Panc1 (cell line): ENCODE measurements at regions not wholly inside any gene's neighbourhood (a gene's known extent, or its start where the extent isn't known, plus 50 kb on each side); places are given as distances from the start of the nearest gene placed in this dataset.

Experiments used
- CTCF ChIP-seq: fragments of 450-650 bp; IDR thresholded peaks from 2 replicates; pipeline ENCODE4 v1.5.1; 2017; ENCODE audit warnings: mild to moderate bottlenecking
- POLR2AphosphoS5 ChIP-seq: IDR thresholded peaks from 2 replicates; pipeline ENCODE4 v1.6.1; 2012; ENCODE audit warnings: mild to moderate bottlenecking, low read depth, low read length, moderate library complexity
- TCF7L2 ChIP-seq: IDR thresholded peaks from 2 replicates; pipeline ENCODE4 v1.6.1; 2011; ENCODE audit warnings: mild to moderate bottlenecking, low read depth, low read length, inconsistent platforms
- TF ChIP-seq, protein P1 (sequence below), 2 experiments: IDR thresholded peaks; 2 replicates each; pipeline ENCODE4 v1.6.1; 2011 to 2012; ENCODE audit warnings: low read depth in 2 of 2, control low read depth in 1 of 2, low read length in 1 of 2, mild to moderate bottlenecking in 1 of 2, moderate library complexity in 1 of 2; ENCODE audit not compliant: insufficient read depth in 1 of 2

DNA sequence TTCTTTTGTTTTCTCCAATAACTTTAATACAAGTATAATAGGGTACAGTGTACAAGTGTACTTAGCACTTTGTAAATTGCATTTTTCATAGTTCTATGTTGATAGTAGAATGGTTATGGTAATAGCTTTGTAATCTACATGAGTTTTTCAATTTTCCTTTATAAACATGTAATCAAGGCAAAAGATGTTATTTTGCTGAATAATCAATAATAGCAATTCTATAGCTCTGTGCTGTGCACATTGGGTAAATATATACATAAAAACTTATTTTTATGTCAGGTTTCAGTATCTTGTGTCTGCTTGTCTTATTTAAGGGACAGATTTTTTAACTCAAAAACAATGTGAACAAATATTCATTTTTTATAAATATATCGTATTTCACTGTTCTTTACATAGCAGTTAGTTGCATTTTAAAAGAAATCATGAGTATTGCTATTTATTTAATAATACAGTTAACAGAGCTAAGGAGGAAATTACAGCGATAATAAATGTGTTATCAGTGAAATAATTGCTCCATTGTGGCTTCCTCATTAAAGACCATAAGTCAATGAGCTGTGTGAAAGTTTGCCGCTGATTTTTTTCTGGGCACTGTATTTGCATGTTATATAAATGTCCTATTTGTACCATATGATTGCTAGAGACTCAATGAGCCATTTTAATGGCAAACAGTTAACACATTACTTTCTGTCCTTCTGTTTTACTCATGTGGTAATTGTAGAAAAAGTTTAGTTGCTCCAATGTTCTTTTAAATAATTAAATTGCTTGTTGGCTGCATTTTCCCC, 214.6 kb upstream of the STAC start:
- TF ChIP-seq CTCF = no peak
- no peak for TF ChIP-seq TCF7L2
- no peak for TF ChIP-seq POLR2AphosphoS5
- TF ChIP-seq, protein P1, sequence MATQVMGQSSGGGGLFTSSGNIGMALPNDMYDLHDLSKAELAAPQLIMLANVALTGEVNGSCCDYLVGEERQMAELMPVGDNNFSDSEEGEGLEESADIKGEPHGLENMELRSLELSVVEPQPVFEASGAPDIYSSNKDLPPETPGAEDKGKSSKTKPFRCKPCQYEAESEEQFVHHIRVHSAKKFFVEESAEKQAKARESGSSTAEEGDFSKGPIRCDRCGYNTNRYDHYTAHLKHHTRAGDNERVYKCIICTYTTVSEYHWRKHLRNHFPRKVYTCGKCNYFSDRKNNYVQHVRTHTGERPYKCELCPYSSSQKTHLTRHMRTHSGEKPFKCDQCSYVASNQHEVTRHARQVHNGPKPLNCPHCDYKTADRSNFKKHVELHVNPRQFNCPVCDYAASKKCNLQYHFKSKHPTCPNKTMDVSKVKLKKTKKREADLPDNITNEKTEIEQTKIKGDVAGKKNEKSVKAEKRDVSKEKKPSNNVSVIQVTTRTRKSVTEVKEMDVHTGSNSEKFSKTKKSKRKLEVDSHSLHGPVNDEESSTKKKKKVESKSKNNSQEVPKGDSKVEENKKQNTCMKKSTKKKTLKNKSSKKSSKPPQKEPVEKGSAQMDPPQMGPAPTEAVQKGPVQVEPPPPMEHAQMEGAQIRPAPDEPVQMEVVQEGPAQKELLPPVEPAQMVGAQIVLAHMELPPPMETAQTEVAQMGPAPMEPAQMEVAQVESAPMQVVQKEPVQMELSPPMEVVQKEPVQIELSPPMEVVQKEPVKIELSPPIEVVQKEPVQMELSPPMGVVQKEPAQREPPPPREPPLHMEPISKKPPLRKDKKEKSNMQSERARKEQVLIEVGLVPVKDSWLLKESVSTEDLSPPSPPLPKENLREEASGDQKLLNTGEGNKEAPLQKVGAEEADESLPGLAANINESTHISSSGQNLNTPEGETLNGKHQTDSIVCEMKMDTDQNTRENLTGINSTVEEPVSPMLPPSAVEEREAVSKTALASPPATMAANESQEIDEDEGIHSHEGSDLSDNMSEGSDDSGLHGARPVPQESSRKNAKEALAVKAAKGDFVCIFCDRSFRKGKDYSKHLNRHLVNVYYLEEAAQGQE (IDR thresholded peaks at IDR 0.05; ENCODE audit: insufficient read depth in 1 of 2, low read depth in 2 of 2, low read length in 1 of 2) = no peak
